ENCODE measurements at regions not wholly inside any gene's neighbourhood (a gene's known extent, or its start where the extent isn't known, plus 50 kb on each side); places are given as distances from the start of the nearest gene placed in this dataset.
"Not testable (repeated sequence)": the region's sequence is repeated elsewhere in the genome, so short reads cannot be mapped to it uniquely, and the experiment has no call there.

GRCh38 chr7:24444666-24445440, 128.4 kb upstream of the PALS2 start:
- CTCF ChIA-PET: no interaction called here
- DNase-seq (ENCODE audit: extremely low spot score): no peak
- POLR2A ChIA-PET: no interaction called here
- TF ChIP-seq FOXA1 (IDR thresholded peaks at IDR 0.05) (no peak), NFRKB (IDR thresholded peaks at IDR 0.05) (no peak), FOXM1 (IDR thresholded peaks at IDR 0.05; ENCODE audit: borderline replicate concordance) (no peak), FOXK2 (IDR thresholded peaks at IDR 0.05) (no peak), CTBP1 (IDR thresholded peaks at IDR 0.05; ENCODE audit: borderline replicate concordance) (no peak), ELF4 (IDR thresholded peaks at IDR 0.05) (no peak), L3MBTL2 (conservative IDR thresholded peaks at IDR 0.05) (no peak), ZNF384 (IDR thresholded peaks at IDR 0.05) (no peak), SP1 (IDR thresholded peaks at IDR 0.05) (no peak), BHLHE40 (IDR thresholded peaks at IDR 0.05; ENCODE audit: borderline replicate concordance) (no peak), LEF1 (IDR thresholded peaks at IDR 0.05; ENCODE audit: borderline replicate concordance) (no peak), TARDBP (IDR thresholded peaks at IDR 0.05) (no peak), HDGF (IDR thresholded peaks at IDR 0.05; ENCODE audit: borderline replicate concordance) (no peak), SUZ12 (IDR thresholded peaks at IDR 0.05) (no peak), ARNT (IDR thresholded peaks at IDR 0.05) (no peak), PKNOX1 (IDR thresholded peaks at IDR 0.05) (no peak)

DNA sequence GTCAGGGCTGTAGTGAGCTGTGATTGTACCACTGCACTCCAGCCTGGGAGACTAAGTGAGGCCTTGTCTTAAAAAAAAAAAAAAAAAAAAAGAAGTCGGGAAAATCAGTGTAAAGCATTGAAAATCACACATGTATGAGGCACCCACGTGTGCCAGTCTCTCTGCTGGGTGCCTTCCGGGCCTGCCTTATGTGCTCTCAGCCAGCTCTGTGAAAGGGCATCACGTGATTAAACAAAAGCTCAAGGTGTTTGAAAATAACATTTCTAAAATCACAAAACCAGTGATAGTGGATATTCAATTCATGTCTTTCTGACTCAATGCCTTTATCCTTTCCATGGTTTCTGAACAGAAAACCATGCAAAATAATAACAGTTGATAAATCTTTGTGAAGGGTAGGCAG, 125.2 kb upstream of the PALS2 start:
- POLR2A ChIA-PET: no interaction called here
- no peak for DNase-seq (ENCODE audit: extremely low spot score)
- TF ChIP-seq FOXK2 (IDR thresholded peaks at IDR 0.05) (no peak), NFRKB (IDR thresholded peaks at IDR 0.05) (no peak), PKNOX1 (IDR thresholded peaks at IDR 0.05) (no peak), TARDBP (IDR thresholded peaks at IDR 0.05) (no peak), ELF4 (IDR thresholded peaks at IDR 0.05) (no peak), SUZ12 (IDR thresholded peaks at IDR 0.05) (no peak), SP1 (IDR thresholded peaks at IDR 0.05) (no peak), FOXA1 (IDR thresholded peaks at IDR 0.05) (no peak), L3MBTL2 (conservative IDR thresholded peaks at IDR 0.05) (no peak), CTBP1 (IDR thresholded peaks at IDR 0.05; ENCODE audit: borderline replicate concordance) (no peak), ZNF384 (IDR thresholded peaks at IDR 0.05) (no peak), FOXM1 (IDR thresholded peaks at IDR 0.05; ENCODE audit: borderline replicate concordance) (no peak), LEF1 (IDR thresholded peaks at IDR 0.05; ENCODE audit: borderline replicate concordance) (no peak), BHLHE40 (IDR thresholded peaks at IDR 0.05; ENCODE audit: borderline replicate concordance) (no peak), ARNT (IDR thresholded peaks at IDR 0.05) (no peak), HDGF (IDR thresholded peaks at IDR 0.05; ENCODE audit: borderline replicate concordance) (no peak)
- CTCF ChIA-PET: interaction anchor here (0.6 to 0.7 kb wide), 3 partner anchors 17 to 649 kb away, joined by 3 to 6 read pairs (median 5); no protein-coding TSS in a partner anchor

DNA sequence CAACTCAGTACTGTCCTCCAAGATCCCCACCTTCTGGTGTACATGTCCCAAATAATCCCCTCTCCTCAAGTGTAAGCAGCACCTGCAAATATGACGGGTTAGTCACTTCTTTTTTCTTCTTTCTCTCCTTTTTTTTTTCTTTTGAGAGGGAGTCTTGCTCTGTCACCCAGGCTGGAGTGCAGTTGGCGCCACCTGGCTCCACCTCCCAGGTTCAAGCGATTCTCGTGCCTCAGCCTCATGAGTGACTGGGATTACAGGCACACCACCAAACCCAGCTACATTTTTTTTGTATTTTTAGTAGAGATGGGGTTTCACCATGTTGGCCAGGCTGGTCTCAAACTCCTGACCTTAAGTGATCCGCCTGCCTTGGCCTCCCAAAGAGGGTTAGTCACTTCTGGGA, 123.8 kb upstream of the PALS2 start:
- DNase-seq (ENCODE audit: extremely low spot score); CTCF ChIA-PET; POLR2A ChIA-PET: not testable (repeated sequence)

- CTCF ChIA-PET: no interaction called here
Observed at GRCh38 chr7:24455813-24456525, 117.3 kb upstream of the PALS2 start.

DNA sequence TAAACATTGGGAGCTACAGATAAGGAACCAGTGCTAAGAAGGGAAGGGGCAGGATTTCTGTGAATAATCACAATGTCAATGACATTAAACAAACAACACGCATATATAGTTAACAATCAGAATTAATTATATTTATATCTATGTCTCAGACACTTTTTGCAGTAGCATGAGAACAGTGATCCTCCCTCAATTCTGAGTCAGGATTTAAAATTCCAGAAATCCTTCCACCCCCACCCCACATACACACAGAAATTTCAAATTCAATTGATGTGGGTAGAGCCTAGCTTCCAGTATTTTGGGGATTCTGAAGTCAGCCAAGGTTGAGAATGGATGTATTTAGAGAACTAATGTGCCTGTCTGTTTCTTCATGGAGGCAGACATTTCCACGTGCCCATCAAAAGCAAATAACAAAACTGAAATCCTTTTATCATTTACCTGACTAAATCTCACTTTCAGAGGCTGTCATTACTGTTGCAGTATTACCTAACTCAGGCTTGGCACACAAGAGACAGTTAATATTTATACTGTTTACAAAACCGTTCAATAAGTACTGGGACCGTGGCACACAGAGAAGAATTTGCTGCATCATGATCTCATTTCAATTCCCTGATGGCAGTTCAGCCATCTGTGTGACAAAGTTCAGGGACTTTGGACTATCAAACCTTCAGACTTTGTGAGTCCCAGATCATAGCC, 116.6 kb upstream of the PALS2 start:
- no peak for TF ChIP-seq PKNOX1 (IDR thresholded peaks at IDR 0.05)
- no peak for TF ChIP-seq SP1 (IDR thresholded peaks at IDR 0.05)
- TF ChIP-seq ELF4 (IDR thresholded peaks at IDR 0.05): no peak
- no peak for TF ChIP-seq ZNF384 (IDR thresholded peaks at IDR 0.05)
- TF ChIP-seq ARNT (IDR thresholded peaks at IDR 0.05): no peak
- TF ChIP-seq SUZ12 (IDR thresholded peaks at IDR 0.05): no peak
- no peak for TF ChIP-seq BHLHE40 (IDR thresholded peaks at IDR 0.05; ENCODE audit: borderline replicate concordance)
- no peak for TF ChIP-seq LEF1 (IDR thresholded peaks at IDR 0.05; ENCODE audit: borderline replicate concordance)
- TF ChIP-seq L3MBTL2 (conservative IDR thresholded peaks at IDR 0.05): no peak
- ChIA-PET CTCF (no interaction called here), POLR2A (no interaction called here)
- DNase-seq (ENCODE audit: extremely low spot score): no peak

More at GRCh38 chr7:24455813-24456525, 117.3 kb upstream of the PALS2 start:
- POLR2A ChIA-PET: no interaction called here
- DNase-seq (ENCODE audit: extremely low spot score): no peak
- no peak for TF ChIP-seq TARDBP (IDR thresholded peaks at IDR 0.05)
- TF ChIP-seq BHLHE40 (IDR thresholded peaks at IDR 0.05; ENCODE audit: borderline replicate concordance): no peak
- TF ChIP-seq CTBP1 (IDR thresholded peaks at IDR 0.05; ENCODE audit: borderline replicate concordance): no peak
- no peak for TF ChIP-seq ELF4 (IDR thresholded peaks at IDR 0.05)
- no peak for TF ChIP-seq HDGF (IDR thresholded peaks at IDR 0.05; ENCODE audit: borderline replicate concordance)
- no peak for TF ChIP-seq L3MBTL2 (conservative IDR thresholded peaks at IDR 0.05)
- TF ChIP-seq ZNF384 (IDR thresholded peaks at IDR 0.05): no peak
- no peak for TF ChIP-seq SP1 (IDR thresholded peaks at IDR 0.05)
- TF ChIP-seq PKNOX1 (IDR thresholded peaks at IDR 0.05): no peak
- no peak for TF ChIP-seq NFRKB (IDR thresholded peaks at IDR 0.05)
